ENCODE measurements at regions not wholly inside any gene's neighbourhood (a gene's known extent, or its start where the extent isn't known, plus 50 kb on each side); places are given as distances from the start of the nearest gene placed in this dataset.

DNA sequence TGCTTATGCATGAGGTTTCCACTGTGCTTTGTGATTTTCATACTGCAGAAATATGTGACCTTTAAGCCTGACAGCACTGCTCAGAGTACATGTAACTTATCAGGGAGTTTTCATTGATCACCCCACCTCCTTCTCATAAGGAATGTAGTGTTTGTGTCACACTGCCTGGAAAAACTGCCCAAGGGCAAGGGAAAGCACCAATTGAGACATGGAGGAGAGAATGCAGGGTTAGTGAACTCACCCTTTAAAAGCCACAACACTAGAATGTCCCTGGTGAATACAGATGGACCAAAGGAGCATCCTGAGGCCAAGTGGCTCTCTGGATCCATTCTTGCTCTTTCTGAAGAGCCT lies 147.2 kb upstream of the SPATS2L start:
- Histone ChIP-seq H3K23ac (ENCODE audit: low read length) (no peak overlapping the region), H3K14ac (ENCODE audit: low read length) (no peak overlapping the region), H4K8ac (ENCODE audit: low read depth, low read length) (no peak overlapping the region), H3K79me2 (ENCODE audit: control insufficient read depth, insufficient read depth, low read length, poor library complexity) (no peaks in the 10 kb centered on the region), H3K4me1 (ENCODE audit: control insufficient read depth in 1 of 2, insufficient read depth in 2 of 2, low read length in 2 of 2) (peaks cover 7 to 13% of the 10 kb centered on the region in 2 experiments), H2BK12ac (ENCODE audit: low read length) (no peak overlapping the region), H3K36me3 (ENCODE audit: control insufficient read depth in 1 of 2, insufficient read depth in 2 of 2, low read length in 2 of 2) (no peaks in the 10 kb centered on the region), H3K27me3 (ENCODE audit: insufficient read depth, low read length) (no peaks in the 10 kb centered on the region), H2BK120ac (ENCODE audit: insufficient read depth, low read length, poor library complexity) (no peak overlapping the region), H3K27ac (ENCODE audit: low read depth, low read length) (peak overlapping the region; percentile 19), H3K79me1 (ENCODE audit: low read length) (peaks cover 3% of the 10 kb centered on the region), H3K18ac (ENCODE audit: low read length) (no peak overlapping the region), H2AK5ac (ENCODE audit: low read length) (no peak overlapping the region), H3K9ac (ENCODE audit: low read length) (no peak overlapping the region), H3K9me3 (ENCODE audit: insufficient read depth, low read depth, low read length) (no peaks in the 10 kb centered on the region), H2BK5ac (ENCODE audit: low read depth, low read length, poor library complexity) (no peak overlapping the region), H3K4me2 (ENCODE audit: low read length) (no peak overlapping the region), H3K4ac (ENCODE audit: low read depth, low read length) (no peak overlapping the region), H3K4me3 (ENCODE audit: low read depth, low read length) (no peak overlapping the region), H4K91ac (ENCODE audit: low read depth, low read length) (no peak overlapping the region), H4K12ac (ENCODE audit: low read depth, low read length) (no peak overlapping the region), H2AFZ (ENCODE audit: insufficient read depth, low read length, poor library complexity) (no peak overlapping the region)
- DNase-seq, result no peak

DNA sequence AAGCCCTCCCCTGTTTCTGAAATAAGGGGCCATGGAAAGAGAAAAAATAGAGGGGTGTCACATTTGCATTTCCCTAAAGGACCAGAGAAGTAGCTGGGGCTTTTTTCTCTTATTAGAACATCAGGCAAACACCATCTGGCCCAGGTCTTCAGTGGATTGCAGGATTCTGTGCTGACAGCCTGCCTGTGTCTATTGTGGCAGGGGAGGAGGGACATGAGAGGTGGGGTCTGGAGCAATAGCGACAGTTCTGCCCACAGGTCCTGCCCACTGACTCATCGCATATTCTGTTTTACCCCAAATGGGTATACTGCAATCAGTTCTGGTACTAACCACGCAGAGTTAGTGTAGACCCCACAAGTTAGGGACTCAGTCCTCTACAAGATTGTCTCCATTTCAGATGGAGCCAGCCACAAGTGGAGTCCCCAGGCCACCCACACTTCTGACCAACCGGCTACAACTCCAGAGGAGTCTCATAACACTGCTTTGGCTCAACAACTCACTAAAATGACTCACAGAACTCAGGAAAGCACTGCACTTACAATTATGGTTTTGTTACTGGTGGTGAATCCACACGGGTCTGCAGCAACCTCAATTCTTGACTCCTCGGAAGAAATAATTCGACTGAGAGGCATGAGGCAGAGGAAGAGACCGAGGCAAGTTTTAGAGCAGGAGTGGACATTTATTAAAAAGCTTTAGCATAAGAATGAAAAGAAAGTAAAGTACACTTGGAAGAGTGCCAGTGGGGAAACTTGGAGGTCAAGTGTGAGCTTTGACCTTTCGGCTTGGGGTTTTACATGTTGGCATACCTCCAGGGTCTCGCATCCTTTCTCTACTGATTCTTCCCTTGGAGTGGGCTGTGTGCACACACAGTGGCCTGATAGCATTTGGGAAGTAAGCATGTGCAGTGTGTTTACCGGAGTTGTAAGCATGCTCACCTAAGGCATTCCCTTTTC lies 146.4 kb upstream of the SPATS2L start:
- peak overlapping the region; percentile 21 for H2BK12ac ChIP-seq (ENCODE audit: low read length)
- peak overlapping the region; percentile 15 for H2AK5ac ChIP-seq (ENCODE audit: low read length)
- no peak overlapping the region for H4K12ac ChIP-seq (ENCODE audit: low read depth, low read length)
- H3K27me3 ChIP-seq (ENCODE audit: insufficient read depth, low read length), result no peaks in the 10 kb centered on the region
- H3K23ac ChIP-seq (ENCODE audit: low read length), result no peak overlapping the region
- no peak overlapping the region for H2BK120ac ChIP-seq (ENCODE audit: insufficient read depth, low read length, poor library complexity)
- DNase-seq, result no peak
- peak overlapping the region; percentile 19 for H3K27ac ChIP-seq (ENCODE audit: low read depth, low read length)
- no peak overlapping the region for H3K9ac ChIP-seq (ENCODE audit: low read length)
- no peak overlapping the region for H3K4me3 ChIP-seq (ENCODE audit: low read depth, low read length)
- H3K4me2 ChIP-seq (ENCODE audit: low read length), result no peak overlapping the region
- H4K91ac ChIP-seq (ENCODE audit: low read depth, low read length), result peak overlapping the region; percentile 2
- no peak overlapping the region for H4K8ac ChIP-seq (ENCODE audit: low read depth, low read length)
- peaks cover 7 to 13% of the 10 kb centered on the region in 2 experiments for H3K4me1 ChIP-seq (ENCODE audit: control insufficient read depth in 1 of 2, insufficient read depth in 2 of 2, low read length in 2 of 2)
- no peak overlapping the region for H3K18ac ChIP-seq (ENCODE audit: low read length)
- WGBS (ENCODE audit: extremely low coverage, insufficient coverage, insufficient read length), result no CpG with 5 or more reads among the region's 11 CpGs
- peak overlapping the region; percentile 26 for H3K14ac ChIP-seq (ENCODE audit: low read length)
- no peak overlapping the region for H3K4ac ChIP-seq (ENCODE audit: low read depth, low read length)
- no peaks in the 10 kb centered on the region for H3K9me3 ChIP-seq (ENCODE audit: insufficient read depth, low read depth, low read length)
- H2AFZ ChIP-seq (ENCODE audit: insufficient read depth, low read length, poor library complexity), result no peak overlapping the region
- no peaks in the 10 kb centered on the region for H3K79me2 ChIP-seq (ENCODE audit: control insufficient read depth, insufficient read depth, low read length, poor library complexity)
- H3K36me3 ChIP-seq (ENCODE audit: control insufficient read depth in 1 of 2, insufficient read depth in 2 of 2, low read length in 2 of 2), result no peaks in the 10 kb centered on the region
- H2BK5ac ChIP-seq (ENCODE audit: low read depth, low read length, poor library complexity), result no peak overlapping the region
- H3K79me1 ChIP-seq (ENCODE audit: low read length), result peaks cover 3% of the 10 kb centered on the region

DNA sequence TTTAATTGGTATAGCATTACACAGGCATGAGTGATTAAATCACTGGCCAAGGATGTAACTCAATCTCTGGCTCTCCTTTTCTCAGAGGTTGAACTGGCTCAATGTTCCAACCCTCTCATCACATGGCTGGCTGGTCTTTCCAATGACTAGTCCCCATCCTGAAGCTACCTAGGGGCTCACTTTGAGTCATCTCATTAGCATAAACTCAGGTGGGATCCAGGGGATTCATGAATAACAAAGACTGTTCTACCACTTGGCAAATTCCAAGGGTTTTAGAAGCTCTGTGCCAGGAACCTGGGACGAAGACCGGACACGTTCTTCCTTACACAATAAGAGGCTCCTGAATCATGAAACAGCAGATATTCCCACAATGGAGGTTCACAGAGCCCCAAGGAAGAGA lies 145.0 kb upstream of the SPATS2L start:
- peaks cover 2% of the 10 kb centered on the region for H3K9me3 ChIP-seq (ENCODE audit: insufficient read depth, low read depth, low read length)
- H3K4ac ChIP-seq (ENCODE audit: low read depth, low read length), result no peak overlapping the region
- H4K8ac ChIP-seq (ENCODE audit: low read depth, low read length), result no peak overlapping the region
- no peak overlapping the region for H3K4me2 ChIP-seq (ENCODE audit: low read length)
- H3K79me1 ChIP-seq (ENCODE audit: low read length), result peaks cover 3% of the 10 kb centered on the region
- H2AFZ ChIP-seq (ENCODE audit: insufficient read depth, low read length, poor library complexity), result no peak overlapping the region
- no peak overlapping the region for H3K18ac ChIP-seq (ENCODE audit: low read length)
- no peak overlapping the region for H3K9ac ChIP-seq (ENCODE audit: low read length)
- no peak overlapping the region for H2BK5ac ChIP-seq (ENCODE audit: low read depth, low read length, poor library complexity)
- H3K23ac ChIP-seq (ENCODE audit: low read length), result no peak overlapping the region
- DNase-seq, result no peak
- no peaks in the 10 kb centered on the region for H3K27me3 ChIP-seq (ENCODE audit: insufficient read depth, low read length)
- H3K27ac ChIP-seq (ENCODE audit: low read depth, low read length), result no peak overlapping the region
- H2BK120ac ChIP-seq (ENCODE audit: insufficient read depth, low read length, poor library complexity), result no peak overlapping the region
- H3K79me2 ChIP-seq (ENCODE audit: control insufficient read depth, insufficient read depth, low read length, poor library complexity), result no peaks in the 10 kb centered on the region
- no peak overlapping the region for H4K91ac ChIP-seq (ENCODE audit: low read depth, low read length)
- peaks cover 7 to 13% of the 10 kb centered on the region in 2 experiments for H3K4me1 ChIP-seq (ENCODE audit: control insufficient read depth in 1 of 2, insufficient read depth in 2 of 2, low read length in 2 of 2)
- no CpG with 5 or more reads among the region's 3 CpGs for WGBS (ENCODE audit: extremely low coverage, insufficient coverage, insufficient read length)
- H2BK12ac ChIP-seq (ENCODE audit: low read length), result no peak overlapping the region
- no peak overlapping the region for H3K14ac ChIP-seq (ENCODE audit: low read length)
- H4K12ac ChIP-seq (ENCODE audit: low read depth, low read length), result no peak overlapping the region
- H3K36me3 ChIP-seq (ENCODE audit: control insufficient read depth in 1 of 2, insufficient read depth in 2 of 2, low read length in 2 of 2), result no peaks in the 10 kb centered on the region
- H3K4me3 ChIP-seq (ENCODE audit: low read depth, low read length), result no peak overlapping the region
- no peak overlapping the region for H2AK5ac ChIP-seq (ENCODE audit: low read length)

- H4K91ac ChIP-seq (ENCODE audit: low read depth, low read length), result no peak overlapping the region
- no peaks in the 10 kb centered on the region for H3K27me3 ChIP-seq (ENCODE audit: insufficient read depth, low read length)
- no peak overlapping the region for H3K4ac ChIP-seq (ENCODE audit: low read depth, low read length)
- no peak overlapping the region for H3K23ac ChIP-seq (ENCODE audit: low read length)
- no peak overlapping the region for H2AFZ ChIP-seq (ENCODE audit: insufficient read depth, low read length, poor library complexity)
- no peaks in the 10 kb centered on the region for H3K4me1 ChIP-seq (ENCODE audit: control insufficient read depth in 1 of 2, insufficient read depth in 2 of 2, low read length in 2 of 2)
- H3K36me3 ChIP-seq (ENCODE audit: control insufficient read depth in 1 of 2, insufficient read depth in 2 of 2, low read length in 2 of 2), result no peaks in the 10 kb centered on the region
- H3K9ac ChIP-seq (ENCODE audit: low read length), result no peak overlapping the region
- no peak overlapping the region for H2AK5ac ChIP-seq (ENCODE audit: low read length)
- no peak overlapping the region for H3K4me3 ChIP-seq (ENCODE audit: low read depth, low read length)
- no peak overlapping the region for H2BK5ac ChIP-seq (ENCODE audit: low read depth, low read length, poor library complexity)
- H2BK12ac ChIP-seq (ENCODE audit: low read length), result no peak overlapping the region
- H3K18ac ChIP-seq (ENCODE audit: low read length), result no peak overlapping the region
- H3K9me3 ChIP-seq (ENCODE audit: insufficient read depth, low read depth, low read length), result peaks cover 2% of the 10 kb centered on the region
- WGBS (ENCODE audit: extremely low coverage, insufficient coverage, insufficient read length), result no CpG with 5 or more reads among the region's 1 CpG
- H3K79me1 ChIP-seq (ENCODE audit: low read length), result no peaks in the 10 kb centered on the region
- no peak overlapping the region for H3K4me2 ChIP-seq (ENCODE audit: low read length)
- DNase-seq, result no peak
- H2BK120ac ChIP-seq (ENCODE audit: insufficient read depth, low read length, poor library complexity), result no peak overlapping the region
- H3K27ac ChIP-seq (ENCODE audit: low read depth, low read length), result no peak overlapping the region
- H4K12ac ChIP-seq (ENCODE audit: low read depth, low read length), result no peak overlapping the region
- H3K79me2 ChIP-seq (ENCODE audit: control insufficient read depth, insufficient read depth, low read length, poor library complexity), result no peaks in the 10 kb centered on the region
- H4K8ac ChIP-seq (ENCODE audit: low read depth, low read length), result no peak overlapping the region
- no peak overlapping the region for H3K14ac ChIP-seq (ENCODE audit: low read length)
Measured at GRCh38 chr2:200165687-200166086, 140.8 kb upstream of the SPATS2L start.
